ENCODE measurements at regions not wholly inside any gene's neighbourhood (a gene's known extent, or its start where the extent isn't known, plus 50 kb on each side); places are given as distances from the start of the nearest gene placed in this dataset.
"Not testable (repeated sequence)": the region's sequence is repeated elsewhere in the genome, so short reads cannot be mapped to it uniquely, and the experiment has no call there.

GRCh38 chr7:81470724-81471379 lies 299.0 kb downstream of the HGF start:
- no peak for DNase-seq

GRCh38 chr7:81469869-81470723 lies 299.8 kb downstream of the HGF start:
- peak; percentile 33 for DNase-seq

GRCh38 chr7:81469153-81469868 lies 300.5 kb downstream of the HGF start:
- DNase-seq = no peak

GRCh38 chr7:81468526-81468925 lies 301.3 kb downstream of the HGF start:
- no peak for DNase-seq

GRCh38 chr7:81467964-81468363 lies 301.9 kb downstream of the HGF start:
- DNase-seq = no peak

GRCh38 chr7:81462672-81463071 lies 307.2 kb downstream of the HGF start:
- no peak for DNase-seq

GRCh38 chr7:81460250-81461045 lies 309.4 kb downstream of the HGF start:
- no peak for DNase-seq

GRCh38 chr7:81459485-81459884 lies 310.4 kb downstream of the HGF start:
- no peak for DNase-seq

GRCh38 chr7:81457852-81458522 lies 311.9 kb downstream of the HGF start:
- no peak for DNase-seq

- not testable (repeated sequence) for DNase-seq
Observed at GRCh38 chr7:81453770-81454169, 316.1 kb downstream of the HGF start.

GRCh38 chr7:81449105-81449504 lies 320.7 kb downstream of the HGF start:
- no peak for DNase-seq

- DNase-seq = no peak
Observed at GRCh38 chr7:81447351-81447952, 322.4 kb downstream of the HGF start.

GRCh38 chr7:81446212-81446611 lies 323.6 kb downstream of the HGF start:
- DNase-seq = no peak

GRCh38 chr7:81445462-81445861 lies 324.4 kb downstream of the HGF start:
- no peak for DNase-seq

GRCh38 chr7:81441750-81442149 lies 328.1 kb downstream of the HGF start:
- DNase-seq = no peak

GRCh38 chr7:81439591-81439990 lies 330.3 kb downstream of the HGF start:
- DNase-seq = no peak

- DNase-seq = not testable (repeated sequence)
Observed at GRCh38 chr7:81437160-81437559, 332.7 kb downstream of the HGF start.

- DNase-seq = no peak
Observed at GRCh38 chr7:81433692-81434331, 336.0 kb downstream of the HGF start.

GRCh38 chr7:81433206-81433605 lies 336.6 kb downstream of the HGF start:
- no peak for DNase-seq

GRCh38 chr7:81430761-81431160 lies 339.1 kb downstream of the HGF start:
- no peak for DNase-seq

- DNase-seq = no peak
Observed at GRCh38 chr7:81430150-81430549, 339.7 kb downstream of the HGF start.
